Occipital lobe (tissue), 1 donor: ENCODE measurements at regions not wholly inside any gene's neighbourhood (a gene's known extent, or its start where the extent isn't known, plus 50 kb on each side); places are given as distances from the start of the nearest gene placed in this dataset.
"Not testable (repeated sequence)": the region's sequence is repeated elsewhere in the genome, so short reads cannot be mapped to it uniquely, and the experiment has no call there.

Source experiments
- DNase-seq: peaks from one replicate; lab custom pipeline; 2025; lab: John Stamatoyannopoulos, UW

- DNase-seq, result no peak
These were observed 907.5 kb downstream of the C6orf118 start for GRCh38 chr6:164401871-164402270.

GRCh38 chr6:164398647-164399046 is 910.8 kb downstream of the C6orf118 start:
- DNase-seq, result no peak

GRCh38 chr6:164396071-164397047 is 913.0 kb downstream of the C6orf118 start:
- peak; percentile 35 for DNase-seq

- DNase-seq, result no peak
These were observed 929.6 kb downstream of the C6orf118 start for GRCh38 chr6:164379795-164380194.

- no peak for DNase-seq
These were observed 931.1 kb downstream of the C6orf118 start for GRCh38 chr6:164378330-164378729.

- no peak for DNase-seq
These were observed 932.0 kb downstream of the C6orf118 start for GRCh38 chr6:164377348-164377918.

- no peak for DNase-seq
These were observed 938.6 kb downstream of the C6orf118 start for GRCh38 chr6:164370773-164371172.

GRCh38 chr6:164359441-164359840 is 944.9 kb downstream of the QKI start:
- DNase-seq, result no peak

- DNase-seq, result no peak
These were observed 944.5 kb downstream of the QKI start for GRCh38 chr6:164359036-164359435.

GRCh38 chr6:164356814-164357213 is 942.3 kb downstream of the QKI start:
- DNase-seq, result no peak

GRCh38 chr6:164347455-164347854 is 932.9 kb downstream of the QKI start:
- no peak for DNase-seq

GRCh38 chr6:164346631-164347030 is 932.1 kb downstream of the QKI start:
- no peak for DNase-seq

GRCh38 chr6:164345806-164346496 is 931.4 kb downstream of the QKI start:
- no peak for DNase-seq

- DNase-seq, result no peak
These were observed 930.8 kb downstream of the QKI start for GRCh38 chr6:164345327-164345726.

GRCh38 chr6:164344801-164345291 is 930.3 kb downstream of the QKI start:
- DNase-seq, result no peak

- not testable (repeated sequence) for DNase-seq
These were observed 924.9 kb downstream of the QKI start for GRCh38 chr6:164339442-164339841.

- no peak for DNase-seq
These were observed 923.4 kb downstream of the QKI start for GRCh38 chr6:164337925-164338397.

- DNase-seq, result no peak
These were observed 922.8 kb downstream of the QKI start for GRCh38 chr6:164337024-164337924.

- no peak for DNase-seq
These were observed 921.9 kb downstream of the QKI start for GRCh38 chr6:164336455-164336854.

- DNase-seq, result no peak
These were observed 916.5 kb downstream of the QKI start for GRCh38 chr6:164331026-164331425.

GRCh38 chr6:164325168-164325567 is 910.6 kb downstream of the QKI start:
- no peak for DNase-seq
